ENCODE measurements at regions not wholly inside any gene's neighbourhood (a gene's known extent, or its start where the extent isn't known, plus 50 kb on each side); places are given as distances from the start of the nearest gene placed in this dataset.

- DNase-seq = no peak
- Histone ChIP-seq H3K9me3 (no peaks in the 10 kb centered on the region), H3K4me1 (no peaks in the 10 kb centered on the region), H3K4me3 (no peak overlapping the region), H3K27ac (no peak overlapping the region), H3K36me3 (no peaks in the 10 kb centered on the region), H3K27me3 (no peaks in the 10 kb centered on the region)
- intact Hi-C loops (cut with DNase I) = no loop called here
- TF ChIP-seq POLR2AphosphoS5 (IDR thresholded peaks at IDR 0.05) = no peak
- TF ChIP-seq CTCF (IDR thresholded peaks at IDR 0.05) = no peak
- TF ChIP-seq EP300 (IDR thresholded peaks at IDR 0.05) = no peak
- TF ChIP-seq POLR2A (IDR thresholded peaks at IDR 0.05) = no peak
- 97% methylated on average over 5 of the region's 5 CpGs for WGBS, 2 donors
Measured at GRCh38 chrX:39835241-39835640, 262.5 kb downstream of the BCOR start.

GRCh38 chrX:39835776-39836175 is 262.0 kb downstream of the BCOR start:
- intact Hi-C loops (cut with DNase I) = no loop called here
- WGBS, 2 donors = 93 to 98% methylated on average over 1 of the region's 1 CpG
- no peaks in the 10 kb centered on the region for H3K9me3 ChIP-seq
- no peak for DNase-seq
- TF ChIP-seq CTCF (IDR thresholded peaks at IDR 0.05) = no peak
- TF ChIP-seq POLR2AphosphoS5 (IDR thresholded peaks at IDR 0.05) = no peak
- no peak for TF ChIP-seq EP300 (IDR thresholded peaks at IDR 0.05)
- no peak for TF ChIP-seq POLR2A (IDR thresholded peaks at IDR 0.05)
- H3K4me3 ChIP-seq = no peak overlapping the region
- no peaks in the 10 kb centered on the region for H3K27me3 ChIP-seq
- no peaks in the 10 kb centered on the region for H3K36me3 ChIP-seq
- no peaks in the 10 kb centered on the region for H3K4me1 ChIP-seq
- no peak overlapping the region for H3K27ac ChIP-seq

- H3K36me3 ChIP-seq = no peaks in the 10 kb centered on the region
- no peak for DNase-seq
- no peak overlapping the region for H3K4me3 ChIP-seq
- no peaks in the 10 kb centered on the region for H3K9me3 ChIP-seq
- H3K27ac ChIP-seq = no peak overlapping the region
- TF ChIP-seq POLR2A (IDR thresholded peaks at IDR 0.05) (no peak), CTCF (IDR thresholded peaks at IDR 0.05) (no peak), POLR2AphosphoS5 (IDR thresholded peaks at IDR 0.05) (no peak), EP300 (IDR thresholded peaks at IDR 0.05) (no peak)
- WGBS, 2 donors = 59 to 77% methylated on average over 8 of the region's 8 CpGs
- H3K27me3 ChIP-seq = no peaks in the 10 kb centered on the region
- no peaks in the 10 kb centered on the region for H3K4me1 ChIP-seq
- intact Hi-C loops (cut with DNase I) = no loop called here
Measured at GRCh38 chrX:39836802-39837420, 260.8 kb downstream of the BCOR start.

- H3K9me3 ChIP-seq = no peaks in the 10 kb centered on the region
- H3K4me3 ChIP-seq = no peak overlapping the region
- 96 to 97% methylated on average over 2 of the region's 2 CpGs for WGBS, 2 donors
- TF ChIP-seq EP300 (IDR thresholded peaks at IDR 0.05) = no peak
- no peak for TF ChIP-seq CTCF (IDR thresholded peaks at IDR 0.05)
- TF ChIP-seq POLR2A (IDR thresholded peaks at IDR 0.05) = no peak
- no peak for TF ChIP-seq POLR2AphosphoS5 (IDR thresholded peaks at IDR 0.05)
- no peaks in the 10 kb centered on the region for H3K27me3 ChIP-seq
- H3K4me1 ChIP-seq = no peaks in the 10 kb centered on the region
- H3K36me3 ChIP-seq = no peaks in the 10 kb centered on the region
- intact Hi-C loops (cut with DNase I) = no loop called here
- DNase-seq = no peak
- H3K27ac ChIP-seq = no peak overlapping the region
Measured at GRCh38 chrX:39837688-39838087, 260.1 kb downstream of the BCOR start.

GRCh38 chrX:39839371-39839770 is 258.4 kb downstream of the BCOR start:
- intact Hi-C loops (cut with DNase I) = no loop called here
- TF ChIP-seq EP300 (IDR thresholded peaks at IDR 0.05) (no peak), POLR2A (IDR thresholded peaks at IDR 0.05) (no peak), POLR2AphosphoS5 (IDR thresholded peaks at IDR 0.05) (no peak), CTCF (IDR thresholded peaks at IDR 0.05) (no peak)
- 71 to 81% methylated on average over 6 of the region's 6 CpGs for WGBS, 2 donors

More at GRCh38 chrX:39839371-39839770, 258.4 kb downstream of the BCOR start:
- no peak overlapping the region for H3K27ac ChIP-seq
- no peak for DNase-seq
- H3K4me1 ChIP-seq = no peaks in the 10 kb centered on the region
- peaks cover 0 to 2% (median 0%) of the 10 kb centered on the region in 3 donors for H3K27me3 ChIP-seq
- no peaks in the 10 kb centered on the region for H3K36me3 ChIP-seq
- no peak overlapping the region for H3K4me3 ChIP-seq
- no peaks in the 10 kb centered on the region for H3K9me3 ChIP-seq
